ENCODE measurements at regions not wholly inside any gene's neighbourhood (a gene's known extent, or its start where the extent isn't known, plus 50 kb on each side); places are given as distances from the start of the nearest gene placed in this dataset.

GRCh38 chr1:101164776-101165175 lies 72.0 kb upstream of the S1PR1 start:
- FAIRE-seq (no peak), ATAC-seq (no peak), DNase-seq (ENCODE audit: low read depth, low spot score) (no peak)
- in situ Hi-C loops (cut with MboI) (no loop called here), intact Hi-C loops (cut with micrococcal nuclease; ENCODE audit: unreplicated experiment) (no loop called here)
- H3K9ac ChIP-seq (ENCODE audit: control insufficient read depth, insufficient read depth, low read length) = no peak overlapping the region
- no peak overlapping the region for H3K4me3 ChIP-seq
- ChIA-PET SMC1A (ENCODE audit: uncharacterized antibody, unreplicated experiment) (interaction anchor here (0.7 to 1.5 kb wide), 6 partner anchors 9 to 99 kb away, joined by 3 to 4 read pairs (median 3); no protein-coding TSS in a partner anchor), CTCF (interaction anchor here (0.7 to 1.6 kb wide), 2 partner anchors 46 to 124 kb away, joined by 3 to 5 read pairs; no protein-coding TSS in a partner anchor), RAD21 (ENCODE audit: unreplicated experiment) (no interaction called here), POLR2A (interaction anchor here (0.7 to 0.9 kb wide), 2 partner anchors 10 to 56 kb away, joined by 3 read pairs; no protein-coding TSS in a partner anchor)
- no peak overlapping the region for H3K4me2 ChIP-seq (ENCODE audit: control insufficient read depth, insufficient read depth)
- no TSS peak for BruUV-seq (replicated peaks)
- no peaks in the 10 kb centered on the region for H3K36me3 ChIP-seq (ENCODE audit: control insufficient read depth in 2 of 2, insufficient read depth in 2 of 2, low read length in 1 of 2)
- no peaks in the 10 kb centered on the region for H3K4me1 ChIP-seq (ENCODE audit: control insufficient read depth, insufficient read depth, low read length)
- TF ChIP-seq MEF2B (IDR thresholded peaks at IDR 0.05; ENCODE audit: partially characterized antibody, poor library complexity, severe bottlenecking) (no peak), HDAC2 (IDR thresholded peaks at IDR 0.05) (no peak), CHD4 (IDR thresholded peaks at IDR 0.05) (no peak), HDAC6 (IDR thresholded peaks at IDR 0.05; ENCODE audit: unreplicated experiment) (no peak), YBX1 (IDR thresholded peaks at IDR 0.05) (no peak), BCLAF1 (IDR thresholded peaks at IDR 0.05) (no peak), DPF2 (IDR thresholded peaks at IDR 0.05) (no peak), RELA (IDR thresholded peaks at IDR 0.05; ENCODE audit: borderline replicate concordance, partially characterized antibody) (no peak), PAX8 (IDR thresholded peaks at IDR 0.05) (no peak), NR2C2 (IDR thresholded peaks at IDR 0.05; ENCODE audit: borderline replicate concordance, control insufficient read depth, insufficient read length, low read depth) (no peak), BRCA1 (IDR thresholded peaks at IDR 0.05; ENCODE audit: low read depth, low read length) (no peak), CHD1 (IDR thresholded peaks at IDR 0.05; ENCODE audit: low read depth, low read length) (no peak), CBFB (IDR thresholded peaks at IDR 0.05; ENCODE audit: low read depth) (no peak)
- TF ChIP-seq, protein P1, sequence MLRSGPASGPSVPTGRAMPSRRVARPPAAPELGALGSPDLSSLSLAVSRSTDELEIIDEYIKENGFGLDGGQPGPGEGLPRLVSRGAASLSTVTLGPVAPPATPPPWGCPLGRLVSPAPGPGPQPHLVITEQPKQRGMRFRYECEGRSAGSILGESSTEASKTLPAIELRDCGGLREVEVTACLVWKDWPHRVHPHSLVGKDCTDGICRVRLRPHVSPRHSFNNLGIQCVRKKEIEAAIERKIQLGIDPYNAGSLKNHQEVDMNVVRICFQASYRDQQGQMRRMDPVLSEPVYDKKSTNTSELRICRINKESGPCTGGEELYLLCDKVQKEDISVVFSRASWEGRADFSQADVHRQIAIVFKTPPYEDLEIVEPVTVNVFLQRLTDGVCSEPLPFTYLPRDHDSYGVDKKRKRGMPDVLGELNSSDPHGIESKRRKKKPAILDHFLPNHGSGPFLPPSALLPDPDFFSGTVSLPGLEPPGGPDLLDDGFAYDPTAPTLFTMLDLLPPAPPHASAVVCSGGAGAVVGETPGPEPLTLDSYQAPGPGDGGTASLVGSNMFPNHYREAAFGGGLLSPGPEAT (IDR thresholded peaks at IDR 0.05; ENCODE audit: low read depth) = no peak
- H3K27ac ChIP-seq (ENCODE audit: control insufficient read depth, insufficient read depth) = no peak overlapping the region
- H3K9me3 ChIP-seq (replicated peaks; ENCODE audit: control insufficient read depth, insufficient read depth, low read length) = no peaks in the 10 kb centered on the region
- H3K79me2 ChIP-seq (ENCODE audit: control insufficient read depth, insufficient read depth, low read length) = no peaks in the 10 kb centered on the region
- no peaks in the 10 kb centered on the region for H3K27me3 ChIP-seq (replicated peaks in 1 of 2; ENCODE audit: control insufficient read depth in 2 of 2, insufficient read depth in 2 of 2, low read length in 1 of 2)
- no peak overlapping the region for H2AFZ ChIP-seq (ENCODE audit: control insufficient read depth, low read depth, low read length)
- WGBS (ENCODE audit: insufficient coverage, insufficient replicate concordance, low lambda C conversion rate, missing lambda C conversion rate) = 93% methylated on average over 3 of the region's 3 CpGs
- no peaks in the 10 kb centered on the region for H4K20me1 ChIP-seq (ENCODE audit: control insufficient read depth, insufficient read depth)
